NCI-H446 treated with DMSO at 0.1 percent for 48 hours (cell line): ENCODE measurements at regions not wholly inside any gene's neighbourhood (a gene's known extent, or its start where the extent isn't known, plus 50 kb on each side); places are given as distances from the start of the nearest gene placed in this dataset.

ENCODE experiments used
- DNase-seq: peaks from one replicate; lab custom pipeline; 2025; lab: John Stamatoyannopoulos, UW

- DNase-seq, result no peak
Observed at GRCh38 chr2:40803900-40804299, 352.0 kb upstream of the SLC8A1 start.

- DNase-seq, result no peak
Observed at GRCh38 chr2:40809156-40809555, 357.3 kb upstream of the SLC8A1 start.

GRCh38 chr2:40814616-40815015, 362.7 kb upstream of the SLC8A1 start:
- no peak for DNase-seq

GRCh38 chr2:40820319-40820718, 368.4 kb upstream of the SLC8A1 start:
- no peak for DNase-seq

- no peak for DNase-seq
Observed at GRCh38 chr2:40823478-40823877, 371.6 kb upstream of the SLC8A1 start.

- DNase-seq, result no peak
Observed at GRCh38 chr2:40824278-40824677, 372.4 kb upstream of the SLC8A1 start.

GRCh38 chr2:40827392-40827791, 375.5 kb upstream of the SLC8A1 start:
- DNase-seq, result no peak

GRCh38 chr2:40831321-40831873, 379.5 kb upstream of the SLC8A1 start:
- DNase-seq, result no peak

GRCh38 chr2:40841856-40842255, 390.0 kb upstream of the SLC8A1 start:
- DNase-seq, result no peak

GRCh38 chr2:40844353-40845277, 392.7 kb upstream of the SLC8A1 start:
- no peak for DNase-seq

GRCh38 chr2:40851661-40852060, 399.8 kb upstream of the SLC8A1 start:
- no peak for DNase-seq

GRCh38 chr2:40859617-40860016, 407.7 kb upstream of the SLC8A1 start:
- no peak for DNase-seq

- DNase-seq, result no peak
Observed at GRCh38 chr2:40867829-40868228, 415.9 kb upstream of the SLC8A1 start.

GRCh38 chr2:40872580-40872979, 420.7 kb upstream of the SLC8A1 start:
- no peak for DNase-seq

GRCh38 chr2:40874380-40874779, 422.5 kb upstream of the SLC8A1 start:
- DNase-seq, result no peak

- DNase-seq, result no peak
Observed at GRCh38 chr2:40877734-40878288, 425.9 kb upstream of the SLC8A1 start.

GRCh38 chr2:40879305-40879704, 427.4 kb upstream of the SLC8A1 start:
- DNase-seq, result no peak

- DNase-seq, result no peak
Observed at GRCh38 chr2:40886100-40886499, 434.2 kb upstream of the SLC8A1 start.

GRCh38 chr2:40886655-40887054, 434.8 kb upstream of the SLC8A1 start:
- DNase-seq, result no peak

GRCh38 chr2:40896358-40896757, 444.5 kb upstream of the SLC8A1 start:
- no peak for DNase-seq

- DNase-seq, result no peak
Observed at GRCh38 chr2:40914666-40915065, 462.8 kb upstream of the SLC8A1 start.

GRCh38 chr2:40915651-40916050, 463.8 kb upstream of the SLC8A1 start:
- no peak for DNase-seq

- DNase-seq, result no peak
Observed at GRCh38 chr2:40935349-40935748, 483.5 kb upstream of the SLC8A1 start.
